IMR-90 (cell line): ENCODE measurements at regions not wholly inside any gene's neighbourhood (a gene's known extent, or its start where the extent isn't known, plus 50 kb on each side); places are given as distances from the start of the nearest gene placed in this dataset.

Experiments
- ATAC-seq: fragments of 200-7000 bp; cut with Tn5 transposase; 2 replicates; pipeline ENCODE4 v1.9.1; 2020; ENCODE audit warnings: low read depth, mild to moderate bottlenecking, moderate library complexity
- BruUV-seq: library from RNA; stranded (reverse); fragments of 400-500 nt; replicated peaks from 2 replicates; lab custom pipeline; 2021; lab: Mats Ljungman, UMichigan
- CTCF ChIA-PET: fragments of 300-600 bp; formaldehyde crosslinking; extraction: SDS; loops from one replicate; lab custom pipeline; 2021; ENCODE audit warnings: antibody characterized with exemption; lab: Yijun Ruan, JAX
- POLR2A ChIA-PET: fragments of 300-600 bp; sonication (Branson Sonifier 250); formaldehyde crosslinking; loops from one replicate; lab custom pipeline; 2022; ENCODE audit warnings: antibody characterized with exemption; ENCODE audit not compliant: unreplicated experiment; lab: Charles Lee
- DNase-seq: peaks from one replicate; pipeline ENCODE4 v3.0.0; 2013
- H2AFZ ChIP-seq: replicated peaks from 2 replicates; pipeline ENCODE3; 2013; ENCODE audit warnings: low read length, mild to moderate bottlenecking; ENCODE audit not compliant: poor library complexity
- H2AK5ac ChIP-seq: 2 replicates; pipeline ENCODE4 v1.6.1; 2013; ENCODE audit warnings: low read depth, low read length, inconsistent platforms
- H2AK9ac ChIP-seq: replicated peaks from 2 replicates; pipeline ENCODE3; 2013; ENCODE audit warnings: mild to moderate bottlenecking, low read depth, low read length, moderate library complexity; ENCODE audit not compliant: poor library complexity
- H2BK120ac ChIP-seq: 2 replicates; pipeline ENCODE4 v1.6.1; 2013; ENCODE audit warnings: low read depth, low read length, inconsistent platforms
- H2BK15ac ChIP-seq: 3 replicates; pipeline ENCODE4 v1.6.1; 2013; ENCODE audit warnings: low read depth, low read length, inconsistent platforms
- H2BK20ac ChIP-seq: 2 replicates; pipeline ENCODE4 v1.6.1; 2013; ENCODE audit warnings: low read depth, mild to moderate bottlenecking, inconsistent platforms, low read length, moderate library complexity
- H2BK5ac ChIP-seq: 2 replicates; pipeline ENCODE4 v1.6.1; 2013; ENCODE audit warnings: mild to moderate bottlenecking, low read depth, low read length, inconsistent platforms; ENCODE audit not compliant: poor library complexity, severe bottlenecking
- H3K14ac ChIP-seq: replicated peaks from 2 replicates; pipeline ENCODE4 v1.6.1; 2013; ENCODE audit warnings: low read depth, low read length, inconsistent platforms
- H3K18ac ChIP-seq: 2 replicates; pipeline ENCODE4 v1.6.1; 2013; ENCODE audit warnings: low read depth, low read length, control low read depth
- H3K23ac ChIP-seq: 2 replicates; pipeline ENCODE4 v1.6.1; 2013; ENCODE audit warnings: low read depth, low read length, inconsistent platforms
- H3K27ac ChIP-seq: 2 replicates; pipeline ENCODE4 v1.5.1; 2013; ENCODE audit warnings: mild to moderate bottlenecking, control low read depth, low read length; ENCODE audit not compliant: insufficient read depth
- H3K27me3 ChIP-seq: 2 replicates; pipeline ENCODE4 v1.6.1; 2013; ENCODE audit warnings: low read length; ENCODE audit not compliant: control insufficient read depth, insufficient read depth
- H3K36me3 ChIP-seq: 2 replicates; pipeline ENCODE4 v1.6.1; 2013; ENCODE audit warnings: low read length, mixed read lengths; ENCODE audit not compliant: control insufficient read depth, insufficient read depth
- H3K4ac ChIP-seq: 2 replicates; pipeline ENCODE4 v1.6.1; 2013; ENCODE audit warnings: low read depth, low read length, inconsistent platforms
- H3K4me1 ChIP-seq: 2 replicates; pipeline ENCODE4 v1.6.1; 2013; ENCODE audit warnings: low read length, mixed read lengths; ENCODE audit not compliant: control insufficient read depth, insufficient read depth
- H3K4me2 ChIP-seq: 2 replicates; pipeline ENCODE4 v1.6.1; 2013; ENCODE audit warnings: low read depth, mild to moderate bottlenecking, control low read depth, low read length, moderate library complexity
- H3K4me3 ChIP-seq: 2 replicates; pipeline ENCODE4 v1.5.1; 2013; ENCODE audit warnings: low read depth, mild to moderate bottlenecking, control low read depth, low read length, moderate library complexity; ENCODE audit not compliant: insufficient read depth
- H3K56ac ChIP-seq: 2 replicates; pipeline ENCODE4 v1.6.1; 2013; ENCODE audit warnings: low read length, inconsistent platforms; ENCODE audit not compliant: insufficient read depth; ENCODE audit errors: extremely low read depth
- H3K79me1 ChIP-seq, 2 experiments: 2 replicates each; pipeline ENCODE4 v1.6.1; 2013; ENCODE audit warnings: low read length in 2 of 2, inconsistent platforms in 1 of 2, low read depth in 1 of 2
- H3K9ac ChIP-seq: 2 replicates; pipeline ENCODE4 v1.6.1; 2013; ENCODE audit warnings: low read depth, low read length, control low read depth
- H3K9me1 ChIP-seq: 2 replicates; pipeline ENCODE4 v1.6.1; 2013; ENCODE audit warnings: low read length, inconsistent platforms; ENCODE audit not compliant: insufficient read depth
- H3K9me3 ChIP-seq: 2 replicates; pipeline ENCODE4 v1.6.1; 2013; ENCODE audit warnings: low read length; ENCODE audit not compliant: control insufficient read depth, insufficient read depth
- H4K20me1 ChIP-seq: 2 replicates; pipeline ENCODE4 v1.6.1; 2013; ENCODE audit warnings: low read length, inconsistent platforms; ENCODE audit not compliant: insufficient read depth
- H4K5ac ChIP-seq: 2 replicates; pipeline ENCODE4 v1.6.1; 2013; ENCODE audit warnings: mild to moderate bottlenecking, low read depth, low read length, control low read depth
- H4K8ac ChIP-seq, 2 experiments: 2 replicates each; pipeline ENCODE4 v1.6.1; 2013; ENCODE audit warnings: low read depth in 2 of 2, low read length in 2 of 2, control low read depth in 1 of 2, inconsistent platforms in 1 of 2
- H4K91ac ChIP-seq: 2 replicates; pipeline ENCODE4 v1.6.1; 2013; ENCODE audit warnings: low read depth, low read length, inconsistent platforms; ENCODE audit not compliant: insufficient read depth
- CHD1 ChIP-seq: IDR thresholded peaks from 2 replicates; pipeline ENCODE4 v1.6.1; 2012; ENCODE audit warnings: low read depth, low read length, improper control_type of control experiment
- MAZ ChIP-seq: IDR thresholded peaks from 2 replicates; pipeline ENCODE4 v1.6.1; 2012; ENCODE audit warnings: low read depth, mild to moderate bottlenecking, low read length, improper control_type of control experiment, moderate library complexity, borderline replicate concordance
- RAD21 ChIP-seq: IDR thresholded peaks from 2 replicates; pipeline ENCODE4 v1.6.1; 2012; ENCODE audit warnings: low read length, improper control_type of control experiment
- RCOR1 ChIP-seq: IDR thresholded peaks from 2 replicates; pipeline ENCODE4 v1.6.1; 2012; ENCODE audit warnings: mild to moderate bottlenecking, low read length, improper control_type of control experiment; ENCODE audit not compliant: insufficient replicate concordance
- RFX5 ChIP-seq: IDR thresholded peaks from 2 replicates; pipeline ENCODE4 v1.8.0; 2012; ENCODE audit warnings: low read depth, mild to moderate bottlenecking, low read length, moderate library complexity
- SMC3 ChIP-seq: fragments of 150-350 bp; IDR thresholded peaks from 2 replicates; pipeline ENCODE4 v1.6.1; 2016; ENCODE audit warnings: low read depth, mild to moderate bottlenecking, antibody characterized with exemption, low read length, moderate library complexity
- WGBS, 2 experiments: methylation state at CpG; one replicate each; pipeline versions ENCODE4 v1.1.5 to v1.1.7; 2013; ENCODE audit warnings: missing lambda C conversion rate in 2 of 2; ENCODE audit not compliant: insufficient read length in 1 of 2; ENCODE audit errors: extremely low coverage in 2 of 2; 5-methylcytosine and 5-hydroxymethylcytosine counted together
- dilution Hi-C: fragments of 300-500 bp; cut with HindIII; formaldehyde crosslinking; loops from one replicate; pipeline ENCODE4 v1.14.3; 2018; ENCODE audit warnings: low sequenced_read_pairs; ENCODE audit not compliant: unreplicated experiment
- in situ Hi-C: fragments of 300-500 bp; cut with MboI; formaldehyde crosslinking; loops from 3 replicates; pipeline ENCODE4 v1.14.3; 2019; ENCODE audit warnings: low sequenced_read_pairs, inconsistent platforms, mixed read lengths
- intact Hi-C: fragments of 100-400 bp; cut with micrococcal nuclease; formaldehyde crosslinking; loops from 2 replicates; pipeline ENCODE4 v1.10.0; 2022
- TF ChIP-seq, protein P1 (sequence below): fragments of 150-350 bp; IDR thresholded peaks from 2 replicates; pipeline ENCODE4 v1.6.1; 2016; ENCODE audit warnings: low read depth, mild to moderate bottlenecking, low read length, moderate library complexity, borderline replicate concordance

DNA sequence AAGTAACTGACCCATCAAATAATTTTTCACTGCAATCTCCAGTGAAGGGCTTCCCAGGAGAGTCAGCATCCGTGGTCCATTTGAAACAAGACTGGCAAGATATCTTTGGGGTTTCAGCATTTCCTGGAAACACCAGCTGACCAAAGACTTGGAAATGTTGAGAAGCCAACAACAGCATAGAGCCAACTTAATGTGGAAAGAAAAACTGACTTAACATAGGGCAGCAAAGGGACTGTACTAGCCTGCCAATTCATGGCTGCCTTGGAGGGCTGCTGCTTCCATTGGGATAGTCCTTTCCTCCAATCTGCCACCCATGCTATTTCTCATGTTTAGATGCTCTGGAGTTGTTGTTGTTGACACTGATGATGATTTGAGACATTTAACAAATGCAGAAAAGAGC, 76.5 kb upstream of the SPDL1 start:
- no peak overlapping the region for H4K91ac ChIP-seq
- intact Hi-C loops, result no loop called here
- no peak overlapping the region for H3K18ac ChIP-seq
- no peak overlapping the region for H3K23ac ChIP-seq
- no peaks in the 10 kb centered on the region for H3K9me3 ChIP-seq
- no peak overlapping the region for H2AK9ac ChIP-seq
- no peak for TF ChIP-seq CHD1
- no peak for TF ChIP-seq MAZ
- TF ChIP-seq RAD21, result no peak
- TF ChIP-seq SMC3, result no peak
- TF ChIP-seq RFX5, result no peak
- no peak for TF ChIP-seq RCOR1
- TF ChIP-seq, protein P1, sequence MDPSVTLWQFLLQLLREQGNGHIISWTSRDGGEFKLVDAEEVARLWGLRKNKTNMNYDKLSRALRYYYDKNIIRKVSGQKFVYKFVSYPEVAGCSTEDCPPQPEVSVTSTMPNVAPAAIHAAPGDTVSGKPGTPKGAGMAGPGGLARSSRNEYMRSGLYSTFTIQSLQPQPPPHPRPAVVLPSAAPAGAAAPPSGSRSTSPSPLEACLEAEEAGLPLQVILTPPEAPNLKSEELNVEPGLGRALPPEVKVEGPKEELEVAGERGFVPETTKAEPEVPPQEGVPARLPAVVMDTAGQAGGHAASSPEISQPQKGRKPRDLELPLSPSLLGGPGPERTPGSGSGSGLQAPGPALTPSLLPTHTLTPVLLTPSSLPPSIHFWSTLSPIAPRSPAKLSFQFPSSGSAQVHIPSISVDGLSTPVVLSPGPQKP, result no peak
- ChIA-PET POLR2A (no interaction called here), CTCF (no interaction called here)
- no peaks in the 10 kb centered on the region for H3K36me3 ChIP-seq
- no peak for ATAC-seq
- no peak overlapping the region for H4K8ac ChIP-seq
- no peaks in the 10 kb centered on the region for H3K27me3 ChIP-seq
- in situ Hi-C loops, result no loop called here
- no CpG with 5 or more reads among the region's 1 CpG for WGBS, 2 experiments
- H2AK5ac ChIP-seq, result no peak overlapping the region
- no peak overlapping the region for H3K56ac ChIP-seq
- H2BK120ac ChIP-seq, result no peak overlapping the region
- H3K4me2 ChIP-seq, result no peak overlapping the region
- dilution Hi-C loops, result no loop called here
- H3K4ac ChIP-seq, result no peak overlapping the region
- H3K9me1 ChIP-seq, result no peaks in the 10 kb centered on the region
- no peak overlapping the region for H3K14ac ChIP-seq
- no peak for DNase-seq
- no TSS peak for BruUV-seq
- H4K5ac ChIP-seq, result no peak overlapping the region
- no peak overlapping the region for H2BK5ac ChIP-seq
- H3K9ac ChIP-seq, result no peak overlapping the region
- H2AFZ ChIP-seq, result no peak overlapping the region
- no peak overlapping the region for H3K27ac ChIP-seq
- H3K79me1 ChIP-seq, result no peaks in the 10 kb centered on the region
- no peak overlapping the region for H3K4me3 ChIP-seq
- H2BK15ac ChIP-seq, result no peak overlapping the region
- H4K20me1 ChIP-seq, result no peaks in the 10 kb centered on the region
- H3K4me1 ChIP-seq, result no peaks in the 10 kb centered on the region
- no peak overlapping the region for H2BK20ac ChIP-seq
